Loucy (cell line): ENCODE measurements at regions not wholly inside any gene's neighbourhood (a gene's known extent, or its start where the extent isn't known, plus 50 kb on each side); places are given as distances from the start of the nearest gene placed in this dataset.

Experiments used
- EZH2phosphoT487 ChIP-seq: fragments of 200-600 bp; IDR thresholded peaks from 2 replicates; pipeline ENCODE4 v1.6.1; 2018; ENCODE audit warnings: antibody characterized with exemption, mild to moderate bottlenecking, moderate library complexity, borderline replicate concordance
- TF ChIP-seq, protein P1 (sequence below): fragments of 200-600 bp; sonication (generic); conservative IDR thresholded peaks from 2 replicates; pipeline ENCODE4 v1.5.1; 2014; ENCODE audit warnings: mild to moderate bottlenecking, antibody characterized with exemption, low read length

DNA sequence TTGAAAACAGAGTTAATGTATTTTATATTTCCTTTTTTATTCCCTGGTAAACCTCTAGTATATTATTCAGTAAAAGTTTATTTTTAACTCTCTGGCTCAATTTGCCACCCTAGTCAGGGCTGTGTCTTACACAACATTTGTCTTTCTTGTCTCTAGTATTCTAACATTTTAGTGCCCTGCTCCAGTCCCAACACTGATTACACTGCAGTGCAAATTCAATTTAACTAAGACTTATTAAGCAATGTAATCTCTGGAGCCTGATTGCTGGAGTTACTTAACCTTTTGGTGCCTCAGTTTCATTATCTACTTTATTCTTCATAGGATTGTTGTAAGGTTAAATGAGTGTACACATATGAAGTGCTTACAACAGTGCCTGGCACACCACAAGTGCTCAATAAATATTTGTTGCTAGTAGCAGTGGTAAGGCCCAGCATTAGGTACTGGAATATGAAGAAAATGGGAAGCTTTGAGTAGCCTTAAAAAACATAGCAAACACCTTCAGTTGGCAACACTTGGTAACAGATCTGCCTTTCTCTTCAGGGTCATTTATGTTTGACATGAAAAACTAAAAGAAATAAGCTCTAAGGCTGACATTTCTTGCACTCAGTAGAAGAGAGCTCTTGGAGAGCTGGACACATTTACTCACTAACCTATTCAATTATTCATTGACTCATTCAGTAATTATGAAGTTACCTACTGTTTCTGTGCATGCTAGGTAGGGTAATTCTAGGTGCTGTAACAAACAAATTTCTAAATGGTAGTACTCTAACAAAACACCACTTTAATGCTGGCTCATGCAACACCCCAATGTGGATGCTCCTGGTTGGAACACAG is 364.5 kb upstream of the EPHA3 start:
- TF ChIP-seq, protein P1, sequence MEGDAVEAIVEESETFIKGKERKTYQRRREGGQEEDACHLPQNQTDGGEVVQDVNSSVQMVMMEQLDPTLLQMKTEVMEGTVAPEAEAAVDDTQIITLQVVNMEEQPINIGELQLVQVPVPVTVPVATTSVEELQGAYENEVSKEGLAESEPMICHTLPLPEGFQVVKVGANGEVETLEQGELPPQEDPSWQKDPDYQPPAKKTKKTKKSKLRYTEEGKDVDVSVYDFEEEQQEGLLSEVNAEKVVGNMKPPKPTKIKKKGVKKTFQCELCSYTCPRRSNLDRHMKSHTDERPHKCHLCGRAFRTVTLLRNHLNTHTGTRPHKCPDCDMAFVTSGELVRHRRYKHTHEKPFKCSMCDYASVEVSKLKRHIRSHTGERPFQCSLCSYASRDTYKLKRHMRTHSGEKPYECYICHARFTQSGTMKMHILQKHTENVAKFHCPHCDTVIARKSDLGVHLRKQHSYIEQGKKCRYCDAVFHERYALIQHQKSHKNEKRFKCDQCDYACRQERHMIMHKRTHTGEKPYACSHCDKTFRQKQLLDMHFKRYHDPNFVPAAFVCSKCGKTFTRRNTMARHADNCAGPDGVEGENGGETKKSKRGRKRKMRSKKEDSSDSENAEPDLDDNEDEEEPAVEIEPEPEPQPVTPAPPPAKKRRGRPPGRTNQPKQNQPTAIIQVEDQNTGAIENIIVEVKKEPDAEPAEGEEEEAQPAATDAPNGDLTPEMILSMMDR: no peak
- TF ChIP-seq EZH2phosphoT487: no peak
